ENCODE measurements at regions not wholly inside any gene's neighbourhood (a gene's known extent, or its start where the extent isn't known, plus 50 kb on each side); places are given as distances from the start of the nearest gene placed in this dataset.

DNA sequence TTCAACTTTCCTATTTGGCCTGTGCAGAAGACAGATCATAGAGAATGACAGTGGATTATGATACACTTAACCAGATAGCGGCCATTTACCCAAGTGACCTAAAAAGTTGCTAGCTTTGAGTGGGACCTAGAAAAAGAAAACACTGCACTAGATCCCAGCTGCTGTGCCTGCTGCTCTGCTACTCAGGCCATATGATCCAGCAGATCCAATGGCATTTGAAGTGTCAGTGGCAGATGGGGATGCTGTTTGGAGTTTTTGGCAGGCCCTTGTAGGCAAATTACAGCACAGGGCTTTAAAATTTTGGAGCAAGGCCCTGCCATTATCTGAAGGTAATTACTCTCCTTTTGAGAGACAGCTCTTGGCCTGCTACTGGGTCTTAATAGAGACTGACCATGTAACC is 74.0 kb upstream of the KCNE2 start:
- ATAC-seq (no peak), DNase-seq (no peak)
- TF ChIP-seq, protein P1, sequence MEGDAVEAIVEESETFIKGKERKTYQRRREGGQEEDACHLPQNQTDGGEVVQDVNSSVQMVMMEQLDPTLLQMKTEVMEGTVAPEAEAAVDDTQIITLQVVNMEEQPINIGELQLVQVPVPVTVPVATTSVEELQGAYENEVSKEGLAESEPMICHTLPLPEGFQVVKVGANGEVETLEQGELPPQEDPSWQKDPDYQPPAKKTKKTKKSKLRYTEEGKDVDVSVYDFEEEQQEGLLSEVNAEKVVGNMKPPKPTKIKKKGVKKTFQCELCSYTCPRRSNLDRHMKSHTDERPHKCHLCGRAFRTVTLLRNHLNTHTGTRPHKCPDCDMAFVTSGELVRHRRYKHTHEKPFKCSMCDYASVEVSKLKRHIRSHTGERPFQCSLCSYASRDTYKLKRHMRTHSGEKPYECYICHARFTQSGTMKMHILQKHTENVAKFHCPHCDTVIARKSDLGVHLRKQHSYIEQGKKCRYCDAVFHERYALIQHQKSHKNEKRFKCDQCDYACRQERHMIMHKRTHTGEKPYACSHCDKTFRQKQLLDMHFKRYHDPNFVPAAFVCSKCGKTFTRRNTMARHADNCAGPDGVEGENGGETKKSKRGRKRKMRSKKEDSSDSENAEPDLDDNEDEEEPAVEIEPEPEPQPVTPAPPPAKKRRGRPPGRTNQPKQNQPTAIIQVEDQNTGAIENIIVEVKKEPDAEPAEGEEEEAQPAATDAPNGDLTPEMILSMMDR (IDR thresholded peaks at IDR 0.05): no peak
- no peak for TF ChIP-seq POLR2A (IDR thresholded peaks at IDR 0.05)
- H3K4me3 ChIP-seq: no peak overlapping the region
- no peaks in the 10 kb centered on the region for H3K36me3 ChIP-seq
- intact Hi-C loops (cut with DNase I): no loop called here
- no peaks in the 10 kb centered on the region for H3K4me1 ChIP-seq
- no peak overlapping the region for H3K27ac ChIP-seq
- H3K27me3 ChIP-seq: no peaks in the 10 kb centered on the region
- no peaks in the 10 kb centered on the region for H3K9me3 ChIP-seq
- WGBS (ENCODE audit: insufficient coverage, low coverage, low lambda C conversion rate, missing lambda C conversion rate): 100% methylated on average over 1 of the region's 1 CpG

DNA sequence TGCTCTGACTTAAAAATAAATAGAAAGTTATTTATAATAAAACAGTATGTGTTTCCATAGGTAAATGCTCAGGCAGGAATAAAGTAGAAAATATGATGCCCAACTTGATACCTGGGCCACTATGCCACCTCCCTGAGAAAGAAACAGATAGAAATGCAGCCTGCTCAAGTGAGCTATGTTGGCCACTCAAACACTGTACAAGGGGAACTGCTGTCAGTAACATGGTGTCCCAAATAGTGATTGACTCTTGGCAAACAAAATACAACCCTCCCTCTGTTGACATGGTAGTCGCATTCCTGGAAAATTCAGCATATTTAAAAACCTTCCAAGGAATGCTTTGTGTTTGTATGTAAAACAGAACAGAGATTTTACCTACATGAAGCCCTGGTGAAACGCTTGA is 66.9 kb upstream of the KCNE2 start:
- ATAC-seq (no peak), DNase-seq (no peak)
- intact Hi-C loops (cut with DNase I): no loop called here
- whole genome bisulfite sequencing (ENCODE audit: insufficient coverage, low coverage, low lambda C conversion rate, missing lambda C conversion rate): no CpG with 5 or more reads among the region's 2 CpGs
- H3K36me3 ChIP-seq: no peaks in the 10 kb centered on the region
- H3K4me1 ChIP-seq: no peaks in the 10 kb centered on the region
- no peaks in the 10 kb centered on the region for H3K27me3 ChIP-seq
- no peak overlapping the region for H3K27ac ChIP-seq
- H3K4me3 ChIP-seq: no peak overlapping the region
- TF ChIP-seq, protein P1 (IDR thresholded peaks at IDR 0.05): no peak
- TF ChIP-seq POLR2A (IDR thresholded peaks at IDR 0.05): no peak
- no peaks in the 10 kb centered on the region for H3K9me3 ChIP-seq

DNA sequence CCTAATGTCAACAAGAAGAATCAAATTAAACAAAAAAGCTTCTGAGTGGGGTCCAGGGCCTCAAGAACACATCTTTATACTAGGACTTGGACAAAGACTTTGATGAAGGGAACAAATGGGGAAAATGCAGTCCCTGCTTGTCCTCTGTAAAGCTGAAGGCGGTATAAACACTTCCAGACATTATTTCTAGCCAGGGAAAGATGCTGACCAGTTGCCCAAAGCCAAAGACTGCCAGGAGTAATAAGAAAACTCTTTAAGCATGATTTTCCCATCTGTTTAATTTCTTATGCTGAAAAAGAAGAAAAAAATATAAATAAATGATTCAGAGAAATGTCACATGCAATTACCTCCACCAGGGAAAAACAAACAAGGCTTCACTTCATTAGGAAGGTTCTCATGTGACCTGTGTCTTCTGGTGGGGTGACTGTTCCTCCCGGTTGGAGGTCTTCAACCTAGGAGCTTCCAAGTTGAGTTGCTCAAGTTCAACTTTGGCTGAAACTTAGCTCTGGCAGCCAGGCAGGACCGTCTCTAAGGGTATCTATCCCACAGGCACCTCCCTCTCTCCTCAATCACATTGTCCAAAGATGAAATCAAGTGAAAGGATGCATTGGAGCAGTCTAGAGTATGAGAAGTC is 65.2 kb upstream of the KCNE2 start:
- Histone ChIP-seq H3K36me3 (no peaks in the 10 kb centered on the region), H3K27me3 (no peaks in the 10 kb centered on the region), H3K9me3 (no peaks in the 10 kb centered on the region), H3K4me3 (no peak overlapping the region), H3K27ac (no peak overlapping the region), H3K4me1 (no peaks in the 10 kb centered on the region)
- WGBS (ENCODE audit: insufficient coverage, low coverage, low lambda C conversion rate, missing lambda C conversion rate): 70% methylated on average over 3 of the region's 3 CpGs
- no peak for TF ChIP-seq POLR2A (IDR thresholded peaks at IDR 0.05)
- TF ChIP-seq, protein P1 (IDR thresholded peaks at IDR 0.05): no peak
- no peak for DNase-seq
- no peak for ATAC-seq
- intact Hi-C loops (cut with DNase I): no loop called here

DNA sequence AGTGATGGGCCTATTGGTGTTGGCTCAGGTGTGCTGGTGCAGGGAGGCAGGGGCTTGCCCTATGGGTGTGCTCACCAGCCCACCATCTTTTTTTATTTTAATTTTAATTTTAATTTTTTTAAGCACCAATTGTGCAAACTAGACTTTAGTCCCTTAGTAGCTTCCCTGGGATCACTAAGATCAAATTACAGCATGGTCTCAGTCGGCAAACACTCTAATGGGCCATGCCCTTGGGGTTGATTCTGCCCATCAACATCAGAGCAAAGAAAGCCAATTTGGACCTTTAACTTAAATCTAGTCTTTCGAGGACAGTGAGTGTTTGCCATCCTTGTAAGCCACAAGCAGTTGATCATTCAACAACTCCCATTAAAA is 64.7 kb upstream of the KCNE2 start:
- Histone ChIP-seq H3K36me3 (no peaks in the 10 kb centered on the region), H3K27ac (no peak overlapping the region), H3K9me3 (no peaks in the 10 kb centered on the region), H3K4me1 (no peaks in the 10 kb centered on the region), H3K4me3 (no peak overlapping the region), H3K27me3 (no peaks in the 10 kb centered on the region)
- TF ChIP-seq POLR2A (IDR thresholded peaks at IDR 0.05): no peak
- TF ChIP-seq, protein P1 (IDR thresholded peaks at IDR 0.05): no peak
- intact Hi-C loops (cut with DNase I): no loop called here
- ATAC-seq (no peak), DNase-seq (no peak)
- WGBS (ENCODE audit: insufficient coverage, low coverage, low lambda C conversion rate, missing lambda C conversion rate): 39% methylated on average over 2 of the region's 2 CpGs

DNA sequence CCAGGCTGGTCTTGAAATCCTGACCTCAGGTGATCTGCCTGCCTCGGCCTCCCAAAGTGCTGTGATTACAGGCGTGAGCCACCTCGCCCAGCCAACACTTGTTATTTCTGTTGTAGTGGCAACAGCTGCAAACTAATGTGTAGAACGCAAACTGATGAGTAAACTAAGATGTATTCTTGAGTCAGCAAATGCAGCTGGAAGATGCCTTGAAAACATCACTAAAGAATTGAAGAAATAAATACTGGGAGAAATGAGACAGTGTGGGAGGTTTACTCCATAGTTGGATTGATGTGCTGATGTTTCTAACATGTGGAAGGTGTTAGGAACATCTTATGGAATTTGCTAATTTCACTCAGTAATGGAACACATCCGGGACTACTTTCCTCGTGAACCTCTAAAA is 61.3 kb upstream of the KCNE2 start:
- no peaks in the 10 kb centered on the region for H3K4me1 ChIP-seq
- ATAC-seq (no peak), DNase-seq (no peak)
- H3K27ac ChIP-seq: no peak overlapping the region
- intact Hi-C loops (cut with DNase I): no loop called here
- H3K27me3 ChIP-seq: no peaks in the 10 kb centered on the region
- H3K9me3 ChIP-seq: no peaks in the 10 kb centered on the region
- H3K36me3 ChIP-seq: no peaks in the 10 kb centered on the region
- 88% methylated on average over 3 of the region's 6 CpGs for WGBS (ENCODE audit: insufficient coverage, low coverage, low lambda C conversion rate, missing lambda C conversion rate)
- TF ChIP-seq, protein P1 (IDR thresholded peaks at IDR 0.05): no peak
- no peak for TF ChIP-seq POLR2A (IDR thresholded peaks at IDR 0.05)
- H3K4me3 ChIP-seq: no peak overlapping the region
